IPS-15b (cell line): ENCODE measurements at regions not wholly inside any gene's neighbourhood (a gene's known extent, or its start where the extent isn't known, plus 50 kb on each side); places are given as distances from the start of the nearest gene placed in this dataset.

Experiments used
- H3K27me3 ChIP-seq: one replicate; pipeline ENCODE4 v1.6.1; 2013; ENCODE audit warnings: low read length; ENCODE audit not compliant: control insufficient read depth, insufficient read depth
- H3K36me3 ChIP-seq: one replicate; pipeline ENCODE4 v1.6.1; 2013; ENCODE audit warnings: low read length; ENCODE audit not compliant: control insufficient read depth, insufficient read depth
- H3K4me1 ChIP-seq: one replicate; pipeline ENCODE4 v1.6.1; 2013; ENCODE audit warnings: mild to moderate bottlenecking, low read length; ENCODE audit not compliant: control insufficient read depth, insufficient read depth
- H3K4me3 ChIP-seq: one replicate; pipeline ENCODE4 v1.5.1; 2013; ENCODE audit warnings: low read depth, low read length
- H3K9ac ChIP-seq: one replicate; pipeline ENCODE4 v1.6.1; 2013; ENCODE audit warnings: low read depth, mild to moderate bottlenecking, low read length
- H3K9me3 ChIP-seq: one replicate; pipeline ENCODE4 v1.6.1; 2013; ENCODE audit warnings: mild to moderate bottlenecking, low read length; ENCODE audit not compliant: control insufficient read depth, insufficient read depth

DNA sequence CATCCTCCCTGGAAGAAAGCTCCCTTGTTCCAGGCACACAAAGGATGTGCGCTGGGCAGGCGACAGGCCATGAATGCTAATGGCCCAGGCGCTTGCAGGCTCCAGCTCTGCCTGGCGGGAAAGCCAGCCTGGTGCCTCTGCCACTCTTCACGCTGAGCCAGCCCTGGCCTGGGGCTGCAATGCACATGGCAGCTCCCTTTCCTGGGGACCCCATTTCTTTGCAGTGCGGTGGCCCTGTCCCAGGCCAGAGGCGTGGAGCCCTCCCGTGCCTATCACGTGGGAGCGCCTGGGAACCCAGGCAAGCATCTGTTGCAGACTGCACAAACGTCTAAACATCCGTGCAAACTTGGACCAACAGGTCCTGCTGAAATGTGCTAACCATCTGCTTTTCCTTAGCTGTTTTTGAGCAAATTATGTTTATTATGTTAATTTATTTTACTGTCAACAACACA lies 152.1 kb upstream of the LYZL2 start:
- Histone ChIP-seq H3K36me3 (no peaks in the 10 kb centered on the region), H3K9ac (no peak overlapping the region), H3K9me3 (no peaks in the 10 kb centered on the region), H3K4me3 (no peak overlapping the region), H3K4me1 (peaks cover 8% of the 10 kb centered on the region), H3K27me3 (peaks cover 20% of the 10 kb centered on the region)

DNA sequence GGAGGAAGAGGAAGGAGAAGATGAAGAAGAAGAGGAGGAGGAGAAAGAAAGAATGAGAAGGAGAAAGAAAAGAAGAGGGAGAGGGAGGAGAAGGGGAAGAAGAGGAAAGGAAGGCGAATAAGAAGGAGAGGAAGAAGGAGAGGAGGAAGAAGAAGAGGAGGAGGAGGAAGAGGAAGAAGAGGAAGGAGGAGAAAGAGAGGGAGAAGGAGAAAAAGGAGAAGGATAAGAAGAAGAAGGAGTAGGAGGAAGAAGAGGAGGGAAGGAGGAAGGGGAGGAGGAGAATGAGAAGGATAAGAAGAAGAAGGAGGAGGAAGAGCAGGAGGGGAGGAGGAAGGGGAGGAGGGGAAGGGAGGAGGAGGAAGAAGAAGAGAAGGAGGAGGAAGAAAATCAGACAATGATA lies 149.2 kb upstream of the LYZL2 start:
- Histone ChIP-seq H3K27me3 (peaks cover 10% of the 10 kb centered on the region), H3K4me1 (peaks cover 3% of the 10 kb centered on the region), H3K9me3 (no peaks in the 10 kb centered on the region), H3K9ac (no peak overlapping the region), H3K36me3 (no peaks in the 10 kb centered on the region), H3K4me3 (no peak overlapping the region)

DNA sequence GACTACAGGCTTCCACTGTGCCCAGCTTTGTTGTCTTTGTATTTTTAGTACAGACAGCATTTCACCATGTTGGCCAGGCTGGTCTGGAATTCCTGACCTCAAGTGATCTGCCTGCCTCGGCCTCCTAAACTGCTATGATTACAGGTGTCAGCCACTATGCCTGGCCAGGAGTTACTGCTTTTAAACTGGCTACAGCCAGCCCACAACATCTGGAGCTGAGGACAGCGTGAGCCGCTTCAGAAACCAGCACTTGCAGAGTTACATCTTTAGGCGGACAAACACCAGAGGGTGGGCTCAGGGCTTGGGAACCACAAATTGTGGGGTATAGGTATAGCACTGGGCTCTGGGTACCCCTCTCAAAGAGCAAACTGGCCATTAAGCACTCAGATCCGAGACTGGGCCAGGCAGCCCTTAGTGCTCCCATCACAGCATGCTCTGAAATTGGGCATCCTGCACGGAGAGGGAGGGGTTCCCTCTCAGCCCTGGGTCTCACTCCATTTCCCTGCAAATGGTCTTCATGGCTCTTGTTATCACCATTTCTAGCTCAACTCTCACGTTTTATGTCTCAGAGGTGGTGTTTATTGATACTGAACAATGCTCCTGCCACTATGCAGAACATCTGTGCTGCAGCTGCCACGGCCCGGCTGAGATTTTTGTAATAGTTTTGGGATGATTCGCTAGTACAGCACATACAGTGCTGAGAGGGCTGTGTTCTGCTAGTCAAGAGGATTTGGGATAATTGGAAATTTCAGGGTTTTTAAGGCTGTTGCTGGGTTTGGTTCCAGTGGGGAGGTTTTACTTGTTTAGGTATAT lies 146.4 kb upstream of the LYZL2 start:
- H3K9me3 ChIP-seq = peaks cover 3% of the 10 kb centered on the region
- no peaks in the 10 kb centered on the region for H3K4me1 ChIP-seq
- H3K27me3 ChIP-seq = no peaks in the 10 kb centered on the region
- no peak overlapping the region for H3K4me3 ChIP-seq
- H3K9ac ChIP-seq = no peak overlapping the region
- no peaks in the 10 kb centered on the region for H3K36me3 ChIP-seq

DNA sequence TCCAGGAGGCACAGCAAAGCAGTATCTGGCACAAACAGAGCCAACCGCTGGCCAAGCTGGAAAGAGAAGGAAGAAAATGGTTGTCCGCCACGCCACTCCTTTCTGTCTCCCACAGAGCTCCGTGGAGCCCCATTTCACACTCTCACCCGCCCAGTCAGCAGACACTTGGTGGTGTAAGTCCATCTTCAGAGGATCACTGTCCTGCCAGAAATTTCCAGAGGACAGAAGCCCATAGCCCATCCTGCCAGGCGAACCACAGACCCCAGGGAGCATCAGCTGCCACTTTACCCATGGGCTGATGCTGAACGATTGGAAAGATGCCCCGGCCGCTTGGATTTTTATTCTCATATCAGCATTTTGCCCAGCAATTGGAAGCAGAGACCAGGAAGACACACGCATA lies 144.7 kb upstream of the LYZL2 start:
- no peaks in the 10 kb centered on the region for H3K36me3 ChIP-seq

DNA sequence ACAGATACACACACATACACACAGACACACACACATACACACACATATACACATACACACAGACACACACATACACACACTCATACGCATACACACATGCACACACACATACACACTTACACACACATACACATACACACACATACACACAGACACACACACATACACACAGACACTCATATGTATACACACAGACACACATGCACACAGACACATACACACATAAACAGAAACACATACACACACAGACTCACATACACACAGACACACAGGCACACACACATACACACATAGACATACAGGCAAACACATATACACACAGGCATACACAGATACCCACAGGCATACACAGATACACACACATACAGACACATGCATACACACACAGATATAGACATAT lies 143.9 kb upstream of the LYZL2 start:
- no peaks in the 10 kb centered on the region for H3K4me1 ChIP-seq
- no peaks in the 10 kb centered on the region for H3K27me3 ChIP-seq
- H3K36me3 ChIP-seq = no peaks in the 10 kb centered on the region
- no peak overlapping the region for H3K4me3 ChIP-seq
- no peak overlapping the region for H3K9ac ChIP-seq
- peaks cover 17% of the 10 kb centered on the region for H3K9me3 ChIP-seq

More for the DNA sequence above, 144.7 kb upstream of the LYZL2 start:
- Histone ChIP-seq H3K27me3 (no peaks in the 10 kb centered on the region), H3K4me3 (no peak overlapping the region), H3K9me3 (peaks cover 17% of the 10 kb centered on the region), H3K9ac (no peak overlapping the region), H3K4me1 (no peaks in the 10 kb centered on the region)

DNA sequence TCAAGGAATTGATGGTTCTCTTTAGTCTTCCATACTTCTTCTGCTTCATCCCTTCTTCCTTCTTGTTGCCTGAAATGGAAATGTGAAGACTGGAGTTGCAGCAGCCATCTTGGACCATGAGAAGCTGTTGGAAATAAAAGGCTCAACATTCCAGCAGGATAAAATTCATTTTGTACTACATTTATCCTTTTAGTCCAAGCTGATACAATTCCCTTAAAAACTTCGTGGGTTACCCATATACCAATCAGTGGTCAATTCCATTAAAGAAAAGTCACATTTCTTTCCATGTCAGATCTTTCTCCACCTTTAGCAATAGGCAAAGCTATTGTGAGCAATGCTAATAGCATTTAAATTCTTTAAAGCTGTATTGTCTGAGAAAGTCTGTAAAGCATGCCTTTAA lies 141.3 kb upstream of the LYZL2 start:
- peaks cover 17% of the 10 kb centered on the region for H3K9me3 ChIP-seq
- H3K4me1 ChIP-seq = no peaks in the 10 kb centered on the region
- H3K4me3 ChIP-seq = no peak overlapping the region
- H3K9ac ChIP-seq = no peak overlapping the region
- no peaks in the 10 kb centered on the region for H3K27me3 ChIP-seq
- H3K36me3 ChIP-seq = no peaks in the 10 kb centered on the region

DNA sequence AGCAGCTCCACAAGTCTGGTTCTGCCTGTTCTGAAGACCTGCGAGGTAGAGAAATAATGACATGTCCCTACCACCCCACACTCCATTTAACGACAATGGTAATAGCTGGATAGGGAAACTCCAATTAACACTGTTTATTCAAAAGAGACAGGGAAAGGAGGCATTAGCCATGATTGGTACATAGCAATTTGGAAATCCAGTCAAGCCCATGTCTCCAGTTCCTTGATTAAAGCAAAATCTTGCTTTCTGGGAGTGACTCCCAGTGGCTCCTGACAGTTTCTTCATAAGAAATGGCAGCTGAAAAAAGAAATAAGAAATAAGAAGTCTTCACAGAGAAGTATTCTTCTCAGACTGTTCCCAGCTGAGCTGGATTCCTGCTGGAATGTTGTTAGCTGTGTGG lies 140.7 kb upstream of the LYZL2 start:
- no peaks in the 10 kb centered on the region for H3K36me3 ChIP-seq
- no peak overlapping the region for H3K9ac ChIP-seq
- H3K27me3 ChIP-seq = no peaks in the 10 kb centered on the region
- peaks cover 17% of the 10 kb centered on the region for H3K9me3 ChIP-seq
- no peak overlapping the region for H3K4me3 ChIP-seq
- no peaks in the 10 kb centered on the region for H3K4me1 ChIP-seq

DNA sequence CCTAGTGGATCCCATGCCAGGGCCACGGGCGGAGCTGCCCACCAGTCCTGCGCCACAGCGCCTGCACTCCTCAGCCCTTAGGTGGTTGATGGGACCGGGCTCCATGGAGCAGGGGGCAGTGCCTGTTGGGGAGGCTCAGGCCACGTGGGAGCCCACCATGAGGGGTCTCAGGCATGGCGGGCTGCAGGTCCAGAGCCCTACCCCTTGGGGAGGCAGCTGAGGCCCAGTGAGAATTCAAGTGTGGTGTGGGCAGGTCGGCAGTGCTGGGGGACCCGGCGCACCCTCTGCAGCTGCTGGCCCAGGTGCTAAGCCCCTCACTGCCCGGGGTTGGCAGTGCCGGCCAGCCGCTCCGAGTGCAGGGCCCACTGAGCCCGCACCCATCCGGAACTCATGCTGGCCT lies 139.8 kb upstream of the LYZL2 start:
- H3K4me1 ChIP-seq = no peaks in the 10 kb centered on the region
- H3K27me3 ChIP-seq = no peaks in the 10 kb centered on the region
- no peak overlapping the region for H3K9ac ChIP-seq
- no peaks in the 10 kb centered on the region for H3K36me3 ChIP-seq
- H3K4me3 ChIP-seq = no peak overlapping the region
- H3K9me3 ChIP-seq = peaks cover 17% of the 10 kb centered on the region

DNA sequence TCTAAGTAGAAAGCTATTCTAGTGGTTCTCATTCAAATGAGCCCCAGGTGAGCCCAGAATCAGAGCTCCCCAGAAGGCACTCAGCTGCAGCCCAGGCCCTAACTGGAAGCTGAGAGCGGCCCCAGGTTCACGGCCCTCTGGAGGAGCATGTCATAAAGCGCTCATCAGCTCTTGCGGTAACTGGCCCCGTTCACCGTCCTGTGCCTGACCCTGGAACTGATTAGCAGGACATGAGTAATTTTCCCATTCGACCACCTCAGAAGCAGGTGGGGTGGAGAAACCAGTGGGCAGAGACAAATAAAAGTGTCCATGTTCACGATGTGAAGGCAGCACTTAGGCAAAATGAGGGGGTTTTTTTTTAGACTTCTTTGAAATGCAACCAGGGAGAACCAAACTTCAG lies 136.1 kb upstream of the LYZL2 start:
- H3K4me1 ChIP-seq = no peaks in the 10 kb centered on the region
- H3K4me3 ChIP-seq = no peak overlapping the region
- H3K9me3 ChIP-seq = peaks cover 10% of the 10 kb centered on the region

DNA sequence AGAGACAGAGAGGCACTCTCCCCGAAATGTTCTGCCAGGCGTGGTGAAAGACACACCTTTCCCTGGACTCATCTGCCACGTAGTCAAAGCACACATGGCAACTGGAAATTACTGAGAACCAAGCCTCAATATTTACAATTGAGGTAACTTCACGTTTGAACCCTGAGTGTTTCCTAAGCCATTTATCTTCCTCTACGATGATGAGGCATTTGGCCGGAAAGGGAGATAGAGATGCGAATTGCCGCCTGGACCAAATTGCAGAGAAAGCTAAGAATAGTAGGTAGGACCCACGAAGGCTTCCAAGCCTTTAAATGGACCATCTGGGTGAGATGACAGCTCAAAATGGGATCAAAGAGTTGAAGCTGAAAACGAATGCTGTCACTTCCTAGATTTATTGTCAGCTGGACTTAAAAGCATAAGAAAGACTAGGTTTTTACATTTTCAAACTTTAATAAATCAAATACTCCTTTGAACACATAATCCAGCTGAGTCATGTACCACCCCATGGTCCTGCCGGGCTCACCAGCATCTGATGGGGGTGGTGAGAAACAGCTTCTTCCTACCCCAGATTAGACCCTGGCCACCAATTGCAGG lies 135.6 kb upstream of the LYZL2 start:
- no peaks in the 10 kb centered on the region for H3K4me1 ChIP-seq
- no peak overlapping the region for H3K4me3 ChIP-seq
- H3K9me3 ChIP-seq = peaks cover 5% of the 10 kb centered on the region
- no peak overlapping the region for H3K9ac ChIP-seq
- H3K36me3 ChIP-seq = no peaks in the 10 kb centered on the region
- no peaks in the 10 kb centered on the region for H3K27me3 ChIP-seq

More for the DNA sequence above, 136.1 kb upstream of the LYZL2 start:
- Histone ChIP-seq H3K27me3 (no peaks in the 10 kb centered on the region), H3K36me3 (no peaks in the 10 kb centered on the region), H3K9ac (no peak overlapping the region)

DNA sequence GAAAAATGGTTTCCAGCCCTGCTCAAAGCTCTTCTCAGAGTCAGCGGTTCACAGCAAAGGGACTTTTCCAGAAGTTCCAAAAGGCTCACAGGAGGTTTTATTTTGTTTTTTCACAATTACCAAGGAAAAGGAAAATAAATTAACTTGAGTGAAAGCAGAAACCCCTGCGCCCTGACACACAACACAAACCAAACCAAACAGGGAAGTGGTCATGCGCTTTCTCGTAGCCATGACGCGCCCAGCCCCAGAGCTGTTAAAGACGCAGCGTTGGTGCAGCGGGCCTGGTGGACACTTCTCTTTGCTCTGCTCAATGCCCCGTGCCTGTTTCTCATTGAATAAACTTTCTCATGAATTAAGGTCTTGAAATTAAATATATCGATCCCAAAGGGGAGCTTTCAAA lies 134.4 kb upstream of the LYZL2 start:
- no peaks in the 10 kb centered on the region for H3K9me3 ChIP-seq
- H3K36me3 ChIP-seq = no peaks in the 10 kb centered on the region
- no peak overlapping the region for H3K4me3 ChIP-seq
- H3K4me1 ChIP-seq = no peaks in the 10 kb centered on the region
- no peaks in the 10 kb centered on the region for H3K27me3 ChIP-seq
- H3K9ac ChIP-seq = no peak overlapping the region

DNA sequence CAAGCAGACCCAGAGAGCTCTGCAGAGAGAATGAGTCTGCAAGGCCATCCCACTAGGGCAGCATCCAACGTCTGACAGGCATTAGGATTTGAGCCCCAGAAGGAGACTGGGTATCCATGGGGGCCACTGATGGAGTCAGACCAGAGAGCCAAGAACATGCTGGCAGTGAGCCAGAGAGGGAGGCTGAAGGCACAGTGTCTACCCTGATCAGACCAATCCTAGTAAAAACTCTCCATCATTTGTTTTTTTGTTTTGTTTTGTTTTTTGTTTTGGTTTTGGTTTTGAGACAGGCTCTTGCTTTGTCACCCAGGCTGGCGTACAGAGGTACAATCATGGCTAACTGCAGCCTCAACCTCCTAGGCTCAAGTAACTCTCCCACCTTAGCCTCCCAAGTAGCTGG lies 133.1 kb upstream of the LYZL2 start:
- H3K36me3 ChIP-seq = no peaks in the 10 kb centered on the region
- H3K27me3 ChIP-seq = no peaks in the 10 kb centered on the region
- H3K9me3 ChIP-seq = no peaks in the 10 kb centered on the region
- no peaks in the 10 kb centered on the region for H3K4me1 ChIP-seq
- no peak overlapping the region for H3K9ac ChIP-seq
- no peak overlapping the region for H3K4me3 ChIP-seq
